ENCODE measurements at regions not wholly inside any gene's neighbourhood (a gene's known extent, or its start where the extent isn't known, plus 50 kb on each side); places are given as distances from the start of the nearest gene placed in this dataset.

DNA sequence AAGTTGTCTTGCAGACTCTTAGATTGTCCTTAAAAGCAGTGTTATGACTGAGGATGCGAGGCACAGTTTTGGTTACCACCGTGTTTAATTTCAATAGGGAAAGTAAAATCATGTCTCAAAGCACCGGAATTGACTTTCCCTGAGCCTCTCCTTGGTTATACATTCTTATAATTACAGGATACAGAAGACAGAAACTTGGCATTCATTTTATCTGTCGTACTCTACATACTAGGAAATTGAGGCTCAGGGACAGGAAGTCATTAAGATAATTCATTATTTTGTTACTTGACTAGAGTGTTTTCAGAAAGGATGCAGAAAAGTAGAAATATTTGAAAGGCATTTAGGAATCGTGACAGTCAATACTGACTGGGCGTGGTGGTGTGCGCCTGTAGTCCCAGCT, 54.0 kb upstream of the SPATA31D4 start:
- H3K4me3 ChIP-seq: no peak overlapping the region
- intact Hi-C loops (cut with DNase I, micrococcal nuclease): no loop called here
- no peak for ATAC-seq
- TF ChIP-seq, protein P1, sequence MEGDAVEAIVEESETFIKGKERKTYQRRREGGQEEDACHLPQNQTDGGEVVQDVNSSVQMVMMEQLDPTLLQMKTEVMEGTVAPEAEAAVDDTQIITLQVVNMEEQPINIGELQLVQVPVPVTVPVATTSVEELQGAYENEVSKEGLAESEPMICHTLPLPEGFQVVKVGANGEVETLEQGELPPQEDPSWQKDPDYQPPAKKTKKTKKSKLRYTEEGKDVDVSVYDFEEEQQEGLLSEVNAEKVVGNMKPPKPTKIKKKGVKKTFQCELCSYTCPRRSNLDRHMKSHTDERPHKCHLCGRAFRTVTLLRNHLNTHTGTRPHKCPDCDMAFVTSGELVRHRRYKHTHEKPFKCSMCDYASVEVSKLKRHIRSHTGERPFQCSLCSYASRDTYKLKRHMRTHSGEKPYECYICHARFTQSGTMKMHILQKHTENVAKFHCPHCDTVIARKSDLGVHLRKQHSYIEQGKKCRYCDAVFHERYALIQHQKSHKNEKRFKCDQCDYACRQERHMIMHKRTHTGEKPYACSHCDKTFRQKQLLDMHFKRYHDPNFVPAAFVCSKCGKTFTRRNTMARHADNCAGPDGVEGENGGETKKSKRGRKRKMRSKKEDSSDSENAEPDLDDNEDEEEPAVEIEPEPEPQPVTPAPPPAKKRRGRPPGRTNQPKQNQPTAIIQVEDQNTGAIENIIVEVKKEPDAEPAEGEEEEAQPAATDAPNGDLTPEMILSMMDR (IDR thresholded peaks at IDR 0.05): no peak
- H3K36me3 ChIP-seq (ENCODE audit: low read depth): no peaks in the 10 kb centered on the region
- DNase-seq: no peak
- no peaks in the 10 kb centered on the region for H3K9me3 ChIP-seq
- H3K4me1 ChIP-seq (ENCODE audit: low read depth): peaks cover 12% of the 10 kb centered on the region

DNA sequence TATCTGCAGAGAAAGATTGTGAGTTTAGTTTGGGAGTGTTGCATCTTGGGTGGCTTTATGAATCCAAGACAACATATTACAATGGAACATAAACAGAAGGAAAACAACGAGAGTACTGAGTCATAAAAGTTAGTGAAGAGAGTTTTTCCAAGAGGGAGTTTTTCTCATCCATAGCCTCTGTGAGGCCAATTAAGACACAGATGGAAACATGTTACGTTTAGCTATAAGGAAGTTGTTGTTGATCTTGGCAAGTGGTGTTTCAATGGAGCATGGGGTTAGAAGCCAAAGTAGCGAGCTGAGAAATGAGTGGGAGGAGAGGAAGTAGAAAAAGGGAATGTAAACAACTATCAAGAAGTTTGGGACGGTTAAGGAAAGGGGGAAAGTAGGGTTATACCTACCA, 53.3 kb upstream of the SPATA31D4 start:
- TF ChIP-seq, protein P1 (IDR thresholded peaks at IDR 0.05): no peak
- Histone ChIP-seq H3K4me1 (ENCODE audit: low read depth) (peaks cover 15% of the 10 kb centered on the region), H3K4me3 (no peak overlapping the region), H3K9me3 (no peaks in the 10 kb centered on the region), H3K36me3 (ENCODE audit: low read depth) (no peaks in the 10 kb centered on the region)
- DNase-seq: peak in 1 of 3 donors; percentile 57
- ATAC-seq: peak; percentile 75
- intact Hi-C loops (cut with DNase I, micrococcal nuclease): no loop called here

DNA sequence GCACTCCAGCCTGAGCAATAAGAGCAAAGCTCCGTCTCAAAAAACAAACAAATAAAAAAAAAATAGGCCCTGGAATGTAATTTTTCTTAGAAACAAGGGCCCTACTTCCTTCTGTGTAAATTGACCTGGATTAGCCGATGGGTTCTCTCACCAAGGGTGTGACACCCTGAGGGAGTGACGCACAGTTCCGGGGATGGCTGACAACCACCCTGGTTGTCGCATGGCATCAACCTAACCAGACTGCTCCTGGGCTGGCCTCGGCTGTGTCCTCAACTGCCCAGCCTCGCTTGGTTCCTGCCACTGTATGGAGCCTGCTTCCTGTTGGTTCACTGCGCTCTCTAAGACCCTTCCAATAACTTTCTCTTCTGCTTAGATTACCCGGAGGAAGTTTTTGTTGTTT, 51.2 kb upstream of the SPATA31D4 start:
- ATAC-seq: peak; percentile 79

More for the DNA sequence above, 51.2 kb upstream of the SPATA31D4 start:
- no peaks in the 10 kb centered on the region for H3K9me3 ChIP-seq
- H3K36me3 ChIP-seq (ENCODE audit: low read depth): no peaks in the 10 kb centered on the region
- H3K4me1 ChIP-seq (ENCODE audit: low read depth): peaks cover 21% of the 10 kb centered on the region
- no peak overlapping the region for H3K4me3 ChIP-seq
- TF ChIP-seq, protein P1 (IDR thresholded peaks at IDR 0.05): no peak
- peak; percentile 68 to 83 (median 75) for DNase-seq
- intact Hi-C loops (cut with DNase I, micrococcal nuclease): no loop called here
